Testis (tissue), 2 donors: ENCODE measurements at regions not wholly inside any gene's neighbourhood (a gene's known extent, or its start where the extent isn't known, plus 50 kb on each side); places are given as distances from the start of the nearest gene placed in this dataset.

Experiments
- CTCF ChIP-seq, 3 experiments: fragments of 450-650 bp in 2 of 3; fragments of 200-600 bp in 1 of 3; sonication (generic) in 1 of 3; IDR thresholded peaks; one replicate each; pipeline ENCODE4 v1.5.1; 2016 to 2019; ENCODE audit warnings: antibody characterized with exemption in 3 of 3, mild to moderate bottlenecking in 2 of 3, moderate library complexity in 1 of 3
- POLR2A ChIP-seq: fragments of 450-650 bp; IDR thresholded peaks from one replicate; pipeline ENCODE4 v1.6.1; 2017; ENCODE audit warnings: antibody characterized with exemption, mild to moderate bottlenecking, moderate library complexity

- TF ChIP-seq POLR2A (no peak), CTCF (IDR thresholded peaks at IDR 0.05) (no peak)
These were observed 60.5 kb upstream of the GMDS start for GRCh38 chr6:2305951-2306350.
